ENCODE measurements at regions not wholly inside any gene's neighbourhood (a gene's known extent, or its start where the extent isn't known, plus 50 kb on each side); places are given as distances from the start of the nearest gene placed in this dataset.

- TF ChIP-seq SRF (IDR thresholded peaks at IDR 0.05; ENCODE audit: low read depth, low read length) (no peak), KDM5A (IDR thresholded peaks at IDR 0.05; ENCODE audit: low read length) (no peak), ASH2L (IDR thresholded peaks at IDR 0.05; ENCODE audit: low read length) (no peak), POLR2A (IDR thresholded peaks at IDR 0.05; ENCODE audit: control extremely low read depth in 1 of 2, low read depth in 2 of 2, low read length in 2 of 2) (no peak), RXRA (IDR thresholded peaks at IDR 0.05; ENCODE audit: insufficient read depth, low read depth, low read length) (no peak), CHD7 (IDR thresholded peaks at IDR 0.05; ENCODE audit: insufficient replicate concordance, low read length) (no peak)
Measured at GRCh38 chr11:104690241-104690640, 208.0 kb downstream of the CASP12 start (continued).

Data from H1 (cell line).